ENCODE measurements at regions not wholly inside any gene's neighbourhood (a gene's known extent, or its start where the extent isn't known, plus 50 kb on each side); places are given as distances from the start of the nearest gene placed in this dataset.

DNA sequence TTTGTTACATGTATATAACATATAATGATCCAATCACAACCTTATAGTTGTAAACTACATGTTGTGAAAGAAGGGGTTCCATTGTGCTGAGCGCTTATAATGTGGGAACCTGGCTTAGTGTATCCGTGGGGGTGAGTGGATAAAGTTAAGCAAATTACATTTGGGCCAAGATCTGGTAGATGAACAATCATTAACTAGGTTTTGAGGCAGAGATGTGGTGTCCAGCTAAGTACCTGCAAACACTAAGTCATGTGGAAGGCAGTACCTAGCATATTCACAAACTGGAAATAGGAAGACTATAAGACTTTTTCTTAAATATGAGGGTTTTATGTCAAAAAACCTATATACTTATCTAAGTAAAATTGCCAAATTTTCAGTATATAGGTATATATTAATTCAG lies 167.2 kb upstream of the PDE4B start:
- H3K4me1 ChIP-seq, result peaks cover 0 to 6% (median 0%) of the 10 kb centered on the region in 4 donors
- no peak overlapping the region for H3K27ac ChIP-seq
- ATAC-seq (peak; percentile 98 to 99 (median 99)), DNase-seq (no peak)
- WGBS (ENCODE audit: insufficient coverage, low coverage, low lambda C conversion rate, missing lambda C conversion rate), result 21% methylated on average over 2 of the region's 2 CpGs
- H3K9me3 ChIP-seq, result no peaks in the 10 kb centered on the region
- no peaks in the 10 kb centered on the region for H3K27me3 ChIP-seq
- no peak overlapping the region for H3K4me3 ChIP-seq
- intact Hi-C loops (cut with DNase I), result no loop called here
- TF ChIP-seq, protein P1, sequence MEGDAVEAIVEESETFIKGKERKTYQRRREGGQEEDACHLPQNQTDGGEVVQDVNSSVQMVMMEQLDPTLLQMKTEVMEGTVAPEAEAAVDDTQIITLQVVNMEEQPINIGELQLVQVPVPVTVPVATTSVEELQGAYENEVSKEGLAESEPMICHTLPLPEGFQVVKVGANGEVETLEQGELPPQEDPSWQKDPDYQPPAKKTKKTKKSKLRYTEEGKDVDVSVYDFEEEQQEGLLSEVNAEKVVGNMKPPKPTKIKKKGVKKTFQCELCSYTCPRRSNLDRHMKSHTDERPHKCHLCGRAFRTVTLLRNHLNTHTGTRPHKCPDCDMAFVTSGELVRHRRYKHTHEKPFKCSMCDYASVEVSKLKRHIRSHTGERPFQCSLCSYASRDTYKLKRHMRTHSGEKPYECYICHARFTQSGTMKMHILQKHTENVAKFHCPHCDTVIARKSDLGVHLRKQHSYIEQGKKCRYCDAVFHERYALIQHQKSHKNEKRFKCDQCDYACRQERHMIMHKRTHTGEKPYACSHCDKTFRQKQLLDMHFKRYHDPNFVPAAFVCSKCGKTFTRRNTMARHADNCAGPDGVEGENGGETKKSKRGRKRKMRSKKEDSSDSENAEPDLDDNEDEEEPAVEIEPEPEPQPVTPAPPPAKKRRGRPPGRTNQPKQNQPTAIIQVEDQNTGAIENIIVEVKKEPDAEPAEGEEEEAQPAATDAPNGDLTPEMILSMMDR (IDR thresholded peaks at IDR 0.05), result no peak
- no peak for TF ChIP-seq POLR2A (IDR thresholded peaks at IDR 0.05)
- H3K36me3 ChIP-seq, result peaks cover 0 to 3% (median 0%) of the 10 kb centered on the region in 4 donors

DNA sequence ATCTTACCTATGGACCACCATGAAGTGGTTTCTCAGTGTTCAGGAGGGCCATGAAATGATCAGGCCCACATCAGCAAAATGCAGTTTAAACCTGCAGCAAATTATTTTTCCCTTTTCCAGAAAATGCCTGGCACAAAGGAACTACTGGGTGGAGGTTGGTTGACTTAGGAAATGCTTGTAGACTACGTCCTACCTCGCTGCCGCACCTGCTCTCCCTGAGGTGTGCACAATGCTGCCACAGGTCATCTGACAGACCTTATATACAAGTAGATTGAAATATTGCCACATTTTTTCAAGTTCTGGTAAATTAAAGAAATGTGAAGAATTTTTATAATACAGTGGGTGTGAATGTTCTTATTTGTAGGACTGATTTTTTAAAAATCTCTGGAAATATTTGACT lies 166.7 kb upstream of the PDE4B start:
- intact Hi-C loops (cut with DNase I), result no loop called here
- DNase-seq (no peak), ATAC-seq (peak; percentile 25 to 41 (median 28))
- no peak overlapping the region for H3K27ac ChIP-seq
- H3K4me1 ChIP-seq, result peaks cover 0 to 6% (median 0%) of the 10 kb centered on the region in 4 donors
- 46% methylated on average over 3 of the region's 3 CpGs for WGBS (ENCODE audit: insufficient coverage, low coverage, low lambda C conversion rate, missing lambda C conversion rate)
- peaks cover 0 to 3% (median 0%) of the 10 kb centered on the region in 4 donors for H3K36me3 ChIP-seq
- no peaks in the 10 kb centered on the region for H3K9me3 ChIP-seq
- H3K27me3 ChIP-seq, result no peaks in the 10 kb centered on the region
- H3K4me3 ChIP-seq, result no peak overlapping the region
- TF ChIP-seq, protein P1 (IDR thresholded peaks at IDR 0.05), result no peak
- TF ChIP-seq POLR2A (IDR thresholded peaks at IDR 0.05), result no peak

DNA sequence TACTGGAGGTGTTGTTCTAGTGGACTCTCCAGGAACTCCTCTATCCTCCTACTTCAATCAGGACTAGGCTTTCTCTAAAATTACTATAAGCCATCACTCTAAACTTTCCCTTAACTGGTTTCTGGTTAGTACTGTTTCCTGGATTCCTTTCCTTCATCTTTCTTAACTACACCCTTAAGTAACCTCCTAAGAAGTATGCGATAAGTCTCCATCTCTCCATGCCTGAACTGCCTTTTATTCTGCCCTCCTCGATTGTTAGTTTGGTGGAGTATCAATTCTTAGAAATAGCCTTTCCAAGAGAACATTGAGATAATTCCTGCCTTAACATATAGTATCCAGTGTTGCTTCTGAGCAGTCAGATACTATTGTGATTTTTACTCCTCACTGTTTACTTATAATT lies 162.9 kb upstream of the PDE4B start:
- Histone ChIP-seq H3K27me3 (no peaks in the 10 kb centered on the region), H3K27ac (no peak overlapping the region), H3K9me3 (no peaks in the 10 kb centered on the region), H3K36me3 (no peaks in the 10 kb centered on the region), H3K4me1 (peaks cover 0 to 6% (median 0%) of the 10 kb centered on the region in 4 donors), H3K4me3 (no peak overlapping the region)
- TF ChIP-seq POLR2A (IDR thresholded peaks at IDR 0.05), result no peak
- TF ChIP-seq, protein P1 (IDR thresholded peaks at IDR 0.05), result no peak
- WGBS (ENCODE audit: insufficient coverage, low coverage, low lambda C conversion rate, missing lambda C conversion rate), result 79% methylated on average over 2 of the region's 2 CpGs
- intact Hi-C loops (cut with DNase I), result no loop called here
- DNase-seq (no peak), ATAC-seq (no peak)

DNA sequence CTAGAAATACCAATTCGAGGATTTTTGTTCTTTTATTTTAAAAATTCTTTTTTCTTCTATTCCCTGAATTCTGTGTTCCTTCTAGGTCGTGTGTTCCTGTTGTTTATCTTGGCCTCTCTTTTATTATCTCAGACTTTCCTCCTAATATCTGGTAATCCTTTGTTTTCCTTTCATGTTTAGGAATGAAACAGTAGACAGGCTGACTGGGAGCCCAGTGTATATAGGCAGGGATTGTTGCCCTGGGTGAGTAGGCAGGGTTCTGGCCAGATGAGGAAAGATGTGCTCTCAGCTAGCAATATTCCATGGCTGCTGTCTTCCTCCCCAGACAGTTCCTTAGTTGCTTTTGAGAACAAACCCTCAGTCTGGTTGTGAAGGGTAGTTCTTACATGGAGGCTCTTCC lies 161.8 kb upstream of the PDE4B start:
- Histone ChIP-seq H3K4me1 (peaks cover 0 to 4% (median 0%) of the 10 kb centered on the region in 4 donors), H3K4me3 (no peak overlapping the region), H3K27me3 (no peaks in the 10 kb centered on the region), H3K36me3 (no peaks in the 10 kb centered on the region), H3K9me3 (no peaks in the 10 kb centered on the region), H3K27ac (no peak overlapping the region)
- WGBS (ENCODE audit: insufficient coverage, low coverage, low lambda C conversion rate, missing lambda C conversion rate), result 30% methylated on average over 2 of the region's 2 CpGs
- no peak for TF ChIP-seq POLR2A (IDR thresholded peaks at IDR 0.05)
- TF ChIP-seq, protein P1 (IDR thresholded peaks at IDR 0.05), result no peak
- intact Hi-C loops (cut with DNase I), result no loop called here
- DNase-seq (no peak), ATAC-seq (peak in 2 of 4 donors; percentile 24 to 25)

DNA sequence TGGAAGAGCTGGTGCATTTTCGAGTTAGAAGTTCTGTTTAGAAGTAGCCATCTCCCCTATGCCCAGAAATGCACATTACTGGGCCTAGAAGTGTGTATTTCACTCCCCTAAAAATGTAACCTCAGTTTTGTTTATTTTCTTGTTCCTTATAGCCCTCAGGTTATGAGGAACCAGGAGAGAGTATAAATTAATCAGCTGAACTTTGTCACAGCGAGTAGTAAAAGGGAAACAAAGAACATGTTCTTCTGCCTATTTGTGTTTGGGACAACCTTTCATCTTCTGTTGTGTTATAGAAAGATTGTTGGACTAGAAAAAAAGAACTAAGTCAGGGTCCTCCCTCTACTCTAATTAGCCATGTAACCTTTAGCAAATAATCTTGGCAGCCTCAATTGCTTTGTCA lies 160.5 kb upstream of the PDE4B start:
- H3K4me3 ChIP-seq, result no peak overlapping the region
- TF ChIP-seq, protein P1 (IDR thresholded peaks at IDR 0.05), result no peak
- TF ChIP-seq POLR2A (IDR thresholded peaks at IDR 0.05), result no peak
- H3K36me3 ChIP-seq, result no peaks in the 10 kb centered on the region
- no peak for ATAC-seq
- intact Hi-C loops (cut with DNase I), result no loop called here
- H3K27ac ChIP-seq, result no peak overlapping the region
- H3K9me3 ChIP-seq, result no peaks in the 10 kb centered on the region
- DNase-seq, result no peak
- no peaks in the 10 kb centered on the region for H3K27me3 ChIP-seq
- WGBS (ENCODE audit: insufficient coverage, low coverage, low lambda C conversion rate, missing lambda C conversion rate), result 81% methylated on average over 2 of the region's 2 CpGs
- no peaks in the 10 kb centered on the region for H3K4me1 ChIP-seq

Data from right lobe of liver (tissue), 6 donors.